Vagina (tissue), 2 donors: ENCODE measurements at regions not wholly inside any gene's neighbourhood (a gene's known extent, or its start where the extent isn't known, plus 50 kb on each side); places are given as distances from the start of the nearest gene placed in this dataset.

Experiments used
- CTCF ChIP-seq, 3 experiments: fragments of 450-650 bp in 2 of 3; fragments of 200-600 bp in 1 of 3; sonication (generic) in 1 of 3; IDR thresholded peaks; one replicate each; pipeline ENCODE4 v1.5.1; 2017 to 2019; ENCODE audit warnings: antibody characterized with exemption in 3 of 3, mild to moderate bottlenecking in 2 of 3, moderate library complexity in 2 of 3
- POLR2A ChIP-seq, 2 donors: fragments of 450-650 bp; IDR thresholded peaks; one replicate each; pipeline ENCODE4 v1.6.1; 2017; ENCODE audit warnings: antibody characterized with exemption in 2 of 2, mild to moderate bottlenecking in 2 of 2, moderate library complexity in 2 of 2
- POLR2AphosphoS5 ChIP-seq, 2 donors: sonication (generic); formaldehyde crosslinking; IDR thresholded peaks; one replicate each; pipeline ENCODE4 v1.9.0; 2017; ENCODE audit warnings: antibody characterized with exemption in 2 of 2, mild to moderate bottlenecking in 2 of 2, low read depth in 1 of 2; ENCODE audit not compliant: insufficient read depth in 1 of 2

GRCh38 chr10:71010730-71011129 is 122.4 kb upstream of the PCBD1 start:
- TF ChIP-seq CTCF (IDR thresholded peaks at IDR 0.05): no peak
- no peak for TF ChIP-seq POLR2A (IDR thresholded peaks at IDR 0.05)
- TF ChIP-seq POLR2AphosphoS5 (IDR thresholded peaks at IDR 0.05; ENCODE audit: insufficient read depth in 1 of 2, low read depth in 1 of 2): no peak
